Activated T-helper 17 cell treated with anti-CD3 and anti-CD28 coated beads, Interleukin-2, amount 50 U/mL, for 72 hours (primary cell): ENCODE measurements at regions not wholly inside any gene's neighbourhood (a gene's known extent, or its start where the extent isn't known, plus 50 kb on each side); places are given as distances from the start of the nearest gene placed in this dataset.

Experiments used
- ATAC-seq: fragments of 150-1000 bp; cut with Tn5 transposase; replicated peaks from 2 replicates; pipeline ENCODE4 v1.10.0; 2021; ENCODE audit warnings: mild to moderate bottlenecking, moderate library complexity
- H3K27ac Mint-ChIP-seq: one replicate; pipeline ENCODE4 v1.8.0; 2022; ENCODE audit warnings: mixed read lengths
- H3K27me3 Mint-ChIP-seq: one replicate; pipeline ENCODE4 v1.8.0; 2022; ENCODE audit warnings: mixed read lengths
- H3K36me3 Mint-ChIP-seq: one replicate; pipeline ENCODE4 v1.8.0; 2022; ENCODE audit warnings: low read depth, mild to moderate bottlenecking, mixed read lengths
- H3K4me1 Mint-ChIP-seq: one replicate; pipeline ENCODE4 v1.8.0; 2022; ENCODE audit warnings: mixed read lengths
- H3K4me3 Mint-ChIP-seq: one replicate; pipeline ENCODE4 v1.8.0; 2022; ENCODE audit warnings: mild to moderate bottlenecking, mixed read lengths
- H3K9me3 Mint-ChIP-seq: one replicate; pipeline ENCODE4 v1.8.0; 2022; ENCODE audit warnings: mixed read lengths

DNA sequence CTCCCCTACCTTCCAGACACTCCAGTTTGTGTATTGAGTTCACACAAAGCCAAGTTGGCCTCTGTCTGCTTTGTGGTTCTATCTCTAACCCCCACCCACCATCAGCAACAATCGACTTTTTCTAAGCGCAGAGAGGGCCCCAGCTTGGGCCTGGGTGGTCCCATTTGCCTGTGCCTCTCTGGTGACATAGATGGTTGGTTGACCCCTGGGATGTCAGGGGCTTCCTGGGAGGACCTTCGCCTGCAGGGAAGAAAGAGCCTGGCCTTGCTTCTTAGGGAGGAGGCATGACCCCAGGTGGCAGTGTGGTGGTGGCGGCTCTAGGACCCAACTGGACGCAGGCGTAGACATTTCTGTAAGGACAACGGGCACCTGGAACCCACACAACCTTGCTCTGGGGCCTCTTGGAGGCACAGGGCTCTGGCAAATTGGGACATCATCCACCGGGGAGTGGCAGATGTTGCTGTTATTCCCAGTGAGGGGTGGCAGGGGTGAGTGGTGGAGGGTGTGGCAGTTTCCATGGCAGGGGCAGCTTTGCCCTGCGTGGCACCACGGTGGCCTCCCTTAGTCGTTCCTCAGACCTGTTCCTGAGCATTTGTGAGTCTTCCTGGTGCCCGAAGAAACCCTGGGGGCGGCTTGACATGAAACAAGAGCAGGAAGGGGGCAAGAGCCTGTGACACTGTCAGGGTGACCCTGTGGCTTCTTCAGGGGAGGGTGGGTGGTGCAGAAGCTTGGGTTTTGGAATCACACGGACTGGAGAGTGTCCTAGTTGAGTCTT lies 171.0 kb upstream of the IER5L start:
- Mint-ChIP-seq H3K9me3 (no peaks in the 10 kb centered on the region), H3K27me3 (no peaks in the 10 kb centered on the region), H3K27ac (no peak overlapping the region)

DNA sequence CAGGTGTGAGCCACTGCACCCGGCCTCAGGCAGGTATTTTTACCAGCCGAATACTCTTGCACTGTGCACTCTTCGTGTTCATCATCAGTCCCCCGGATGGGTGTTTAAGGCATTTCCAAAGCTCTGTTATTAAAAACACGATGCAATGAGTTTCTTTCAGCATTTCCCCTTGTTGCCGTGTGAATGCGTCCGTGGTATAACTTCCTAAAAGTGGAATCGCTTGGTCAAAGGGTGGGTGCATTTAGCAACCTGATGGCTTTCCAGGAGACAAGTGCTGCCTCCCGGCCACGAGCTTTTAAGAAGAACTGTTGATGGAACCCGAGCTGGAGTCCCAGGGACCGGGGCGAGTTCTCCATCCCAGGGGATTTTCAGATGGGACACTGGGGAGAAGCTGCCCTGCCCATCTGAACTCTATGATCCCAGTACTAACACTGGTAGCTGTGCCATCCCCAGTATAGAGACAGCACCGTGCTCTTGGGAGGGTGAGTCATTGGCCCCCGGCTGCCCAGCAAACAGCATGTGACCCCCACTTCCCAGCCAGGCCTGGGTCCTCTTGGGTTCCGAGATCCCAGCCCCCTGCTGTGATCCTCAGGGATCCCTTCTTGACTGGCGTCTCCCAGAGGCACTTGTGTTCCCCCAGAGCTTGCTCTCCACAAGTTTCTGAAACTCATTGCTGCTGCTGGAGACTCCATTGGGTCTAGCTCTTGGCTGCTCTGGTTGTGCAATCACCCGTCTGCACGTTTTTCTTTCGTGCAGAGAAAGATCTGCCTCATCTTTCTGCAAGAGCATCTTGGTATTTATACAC lies 169.5 kb upstream of the IER5L start:
- Mint-ChIP-seq H3K4me1 (no peaks in the 10 kb centered on the region), H3K27me3 (no peaks in the 10 kb centered on the region), H3K36me3 (no peaks in the 10 kb centered on the region), H3K9me3 (no peaks in the 10 kb centered on the region), H3K27ac (no peak overlapping the region), H3K4me3 (no peak overlapping the region)
- no peak for ATAC-seq

More for the DNA sequence above, 171.0 kb upstream of the IER5L start:
- Mint-ChIP-seq H3K4me1 (no peaks in the 10 kb centered on the region), H3K4me3 (no peak overlapping the region), H3K36me3 (no peaks in the 10 kb centered on the region)
- ATAC-seq: no peak

GRCh38 chr9:129346046-129346445 lies 168.0 kb upstream of the IER5L start:
- Mint-ChIP-seq H3K27ac (no peak overlapping the region), H3K9me3 (no peaks in the 10 kb centered on the region), H3K4me1 (no peaks in the 10 kb centered on the region), H3K27me3 (no peaks in the 10 kb centered on the region), H3K36me3 (no peaks in the 10 kb centered on the region), H3K4me3 (no peak overlapping the region)
- no peak for ATAC-seq

- no peaks in the 10 kb centered on the region for H3K27me3 Mint-ChIP-seq
- ATAC-seq: no peak
- H3K27ac Mint-ChIP-seq: no peak overlapping the region
- H3K4me3 Mint-ChIP-seq: no peak overlapping the region
- no peaks in the 10 kb centered on the region for H3K9me3 Mint-ChIP-seq
- H3K4me1 Mint-ChIP-seq: no peaks in the 10 kb centered on the region
- no peaks in the 10 kb centered on the region for H3K36me3 Mint-ChIP-seq
These were observed 166.8 kb upstream of the IER5L start for GRCh38 chr9:129344641-129345495.

GRCh38 chr9:129343424-129344375 lies 165.6 kb upstream of the IER5L start:
- Mint-ChIP-seq H3K27ac (no peak overlapping the region), H3K4me3 (no peak overlapping the region), H3K4me1 (no peaks in the 10 kb centered on the region), H3K27me3 (no peaks in the 10 kb centered on the region), H3K9me3 (no peaks in the 10 kb centered on the region), H3K36me3 (no peaks in the 10 kb centered on the region)
- no peak for ATAC-seq

DNA sequence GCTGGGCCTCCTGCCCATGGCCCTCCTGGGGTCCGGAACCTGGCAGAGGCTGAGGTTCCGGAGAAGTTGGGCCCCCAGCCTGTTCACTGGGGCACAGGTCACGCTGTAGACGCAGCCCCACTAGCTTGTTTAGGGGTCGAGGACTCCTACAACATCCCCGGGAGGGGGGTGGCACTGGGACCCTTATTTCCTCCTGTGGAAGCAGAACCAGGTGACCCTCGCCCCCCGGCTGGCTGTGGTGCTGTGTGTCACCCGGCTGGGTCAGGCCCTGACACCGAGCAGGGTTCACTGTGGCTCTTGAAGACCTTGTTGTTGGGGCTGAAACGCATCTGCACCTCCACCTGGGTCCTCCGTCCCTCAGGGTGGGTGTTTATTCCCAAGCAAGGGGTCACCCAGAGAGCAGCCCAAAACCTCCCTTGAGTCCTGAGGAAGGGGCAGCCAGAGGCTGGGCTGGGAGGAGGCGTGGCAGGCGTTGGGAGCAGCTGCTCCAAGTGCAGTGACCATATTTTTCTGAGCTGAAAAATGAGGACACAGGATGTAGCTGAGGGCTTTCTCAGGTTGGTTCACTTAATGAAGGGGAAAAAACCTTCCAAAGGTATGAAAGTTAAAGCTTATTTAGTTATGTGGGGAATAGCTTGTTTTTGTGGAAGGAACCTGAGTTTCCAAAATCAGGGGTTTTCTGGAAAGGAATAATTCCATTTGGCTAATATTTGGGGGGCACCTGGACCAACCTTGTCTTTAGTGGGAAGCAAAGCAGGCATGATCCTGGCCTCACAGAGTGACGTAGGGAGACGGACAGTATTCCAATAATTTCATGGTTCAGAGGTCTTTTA lies 164.7 kb upstream of the IER5L start:
- H3K36me3 Mint-ChIP-seq: no peaks in the 10 kb centered on the region
- no peaks in the 10 kb centered on the region for H3K4me1 Mint-ChIP-seq
- H3K9me3 Mint-ChIP-seq: no peaks in the 10 kb centered on the region
- H3K27ac Mint-ChIP-seq: no peak overlapping the region
- H3K4me3 Mint-ChIP-seq: no peak overlapping the region
- H3K27me3 Mint-ChIP-seq: no peaks in the 10 kb centered on the region
- no peak for ATAC-seq

GRCh38 chr9:129341987-129342348 lies 163.9 kb upstream of the IER5L start:
- Mint-ChIP-seq H3K27me3 (no peaks in the 10 kb centered on the region), H3K4me3 (no peak overlapping the region), H3K36me3 (no peaks in the 10 kb centered on the region), H3K4me1 (no peaks in the 10 kb centered on the region), H3K9me3 (no peaks in the 10 kb centered on the region), H3K27ac (no peak overlapping the region)
- no peak for ATAC-seq

DNA sequence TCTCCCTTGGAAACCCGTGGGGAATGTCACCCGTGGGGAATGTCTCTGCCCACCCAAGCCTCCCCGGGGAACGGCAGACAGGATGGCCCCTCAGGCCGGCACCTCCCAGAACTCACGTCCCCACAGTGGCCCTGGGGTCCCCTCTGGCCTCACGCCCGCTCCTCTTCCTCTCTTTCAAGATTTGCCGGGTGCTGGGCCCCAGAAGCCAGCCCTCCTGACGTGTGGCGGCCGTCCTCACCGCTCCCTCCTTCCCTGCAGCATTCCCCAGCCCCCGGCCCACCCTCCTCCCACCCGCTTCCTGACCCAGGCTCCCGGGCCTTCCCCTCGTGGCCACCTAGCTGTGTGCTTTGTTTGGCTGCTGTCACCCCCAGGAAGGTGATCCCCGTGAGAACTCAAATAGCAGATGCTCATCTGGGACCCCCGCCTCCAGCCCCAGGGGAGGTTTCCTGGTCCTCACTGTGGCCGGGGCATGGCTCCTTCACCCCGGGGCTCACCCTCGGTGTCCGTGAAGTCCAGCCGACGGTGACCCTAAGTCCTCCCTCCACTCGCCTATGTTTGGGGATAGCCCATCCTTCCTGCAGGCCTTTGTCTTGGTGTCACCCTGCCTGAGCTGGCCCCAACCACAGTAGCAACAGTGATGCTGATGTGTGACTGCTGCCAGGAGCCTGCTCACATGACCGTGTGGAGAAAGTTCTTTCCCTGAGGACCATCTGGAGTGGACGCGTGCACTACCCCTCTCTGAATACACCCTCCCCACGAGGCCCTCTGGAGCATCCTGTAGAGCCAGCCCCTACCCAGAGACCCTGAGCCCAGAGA lies 163.3 kb upstream of the IER5L start:
- no peak for ATAC-seq
- Mint-ChIP-seq H3K36me3 (no peaks in the 10 kb centered on the region), H3K27ac (no peak overlapping the region), H3K4me1 (no peaks in the 10 kb centered on the region), H3K4me3 (no peak overlapping the region), H3K9me3 (no peaks in the 10 kb centered on the region), H3K27me3 (no peaks in the 10 kb centered on the region)

DNA sequence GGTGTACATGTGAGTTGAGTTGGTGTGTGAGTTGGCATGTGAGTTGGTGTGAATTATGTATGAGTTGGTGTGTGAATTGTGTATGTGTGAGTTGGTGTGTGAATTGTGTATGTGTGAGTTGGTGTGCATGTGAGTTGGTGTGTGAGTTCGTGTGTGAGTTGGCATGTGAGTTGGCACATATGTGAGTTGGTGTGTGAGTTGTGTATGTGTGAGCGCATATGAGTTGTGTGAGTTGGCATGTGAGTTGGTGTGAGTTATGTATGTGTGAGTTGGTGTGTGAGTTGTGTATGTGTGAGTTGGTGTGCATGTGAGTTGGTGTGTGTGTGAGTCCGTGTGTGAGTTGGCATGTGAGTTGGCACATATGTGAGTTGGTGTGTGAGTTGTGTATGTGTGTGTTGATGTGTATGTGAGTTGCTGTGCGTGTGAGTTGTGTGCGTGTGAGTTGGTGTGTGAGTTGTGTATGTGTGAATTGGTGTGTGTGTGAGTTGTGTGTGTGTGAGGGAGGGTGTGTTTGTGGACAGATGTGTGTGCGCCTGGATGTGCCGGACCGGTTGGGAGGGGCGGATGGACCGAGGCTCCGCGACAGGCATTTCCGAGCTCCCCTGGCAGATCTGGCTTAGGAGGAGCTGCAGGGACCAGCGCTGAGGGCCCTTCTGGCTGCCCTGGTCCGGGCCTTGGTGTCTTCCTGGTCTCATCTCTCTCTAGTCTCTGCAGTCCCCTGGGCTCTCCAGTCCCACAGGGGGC lies 162.5 kb upstream of the IER5L start:
- Mint-ChIP-seq H3K27ac (no peak overlapping the region), H3K4me3 (no peak overlapping the region), H3K36me3 (no peaks in the 10 kb centered on the region), H3K4me1 (no peaks in the 10 kb centered on the region), H3K9me3 (no peaks in the 10 kb centered on the region), H3K27me3 (no peaks in the 10 kb centered on the region)
- ATAC-seq: peak; percentile 14

GRCh38 chr9:129339539-129340157 lies 161.6 kb upstream of the IER5L start:
- H3K4me1 Mint-ChIP-seq: no peaks in the 10 kb centered on the region
- no peaks in the 10 kb centered on the region for H3K27me3 Mint-ChIP-seq
- ATAC-seq: no peak
- no peak overlapping the region for H3K4me3 Mint-ChIP-seq
- no peaks in the 10 kb centered on the region for H3K9me3 Mint-ChIP-seq
- H3K36me3 Mint-ChIP-seq: no peaks in the 10 kb centered on the region
- H3K27ac Mint-ChIP-seq: no peak overlapping the region

DNA sequence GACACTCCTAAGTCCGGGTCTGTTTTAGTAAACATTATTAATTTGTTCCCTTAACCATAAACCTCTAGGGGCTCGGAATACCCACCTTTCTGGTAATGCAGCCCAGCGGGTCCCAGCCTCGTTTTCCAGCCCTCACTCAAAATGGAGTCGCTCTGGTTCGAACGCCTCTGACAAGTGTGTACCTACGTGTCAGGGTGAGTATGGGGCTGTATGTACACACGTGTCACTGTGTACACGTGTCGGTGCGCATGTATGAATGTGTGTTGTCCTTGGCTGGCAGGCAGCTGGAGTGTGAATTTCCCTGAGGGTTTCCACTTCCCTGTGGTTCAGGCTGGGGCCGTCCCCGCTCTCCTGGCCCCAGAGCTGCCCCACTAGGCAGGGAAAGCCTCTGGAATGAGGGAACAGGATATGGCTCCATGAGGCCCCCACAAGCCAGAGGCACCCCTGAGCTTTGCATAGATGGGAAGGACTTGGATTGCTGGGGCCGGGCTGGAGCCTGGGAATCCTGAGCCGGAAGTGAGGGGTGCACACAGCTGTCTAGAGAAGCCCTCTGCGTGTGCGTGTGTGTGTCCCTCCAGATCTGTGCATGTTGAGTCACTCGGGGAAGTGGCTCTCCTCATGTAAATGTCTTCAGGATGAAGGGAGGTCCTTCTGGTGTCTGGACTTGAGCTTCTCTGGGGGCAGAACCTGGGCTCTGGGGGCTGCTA lies 160.8 kb upstream of the IER5L start:
- Mint-ChIP-seq H3K9me3 (no peaks in the 10 kb centered on the region), H3K27me3 (peaks cover under 1% of the 10 kb centered on the region), H3K4me1 (peaks cover 2% of the 10 kb centered on the region), H3K36me3 (no peaks in the 10 kb centered on the region), H3K27ac (no peak overlapping the region), H3K4me3 (no peak overlapping the region)
- no peak for ATAC-seq
